Right lung (tissue), 2 donors: ENCODE measurements at regions not wholly inside any gene's neighbourhood (a gene's known extent, or its start where the extent isn't known, plus 50 kb on each side); places are given as distances from the start of the nearest gene placed in this dataset.

ENCODE experiments used
- DNase-seq, 2 donors: peaks; one replicate each; pipeline ENCODE4 v3.0.0-alpha.2; 2013

- DNase-seq: no peak
Observed at GRCh38 chr5:12269164-12269563, 364.9 kb upstream of the CTNND2 start.

DNA sequence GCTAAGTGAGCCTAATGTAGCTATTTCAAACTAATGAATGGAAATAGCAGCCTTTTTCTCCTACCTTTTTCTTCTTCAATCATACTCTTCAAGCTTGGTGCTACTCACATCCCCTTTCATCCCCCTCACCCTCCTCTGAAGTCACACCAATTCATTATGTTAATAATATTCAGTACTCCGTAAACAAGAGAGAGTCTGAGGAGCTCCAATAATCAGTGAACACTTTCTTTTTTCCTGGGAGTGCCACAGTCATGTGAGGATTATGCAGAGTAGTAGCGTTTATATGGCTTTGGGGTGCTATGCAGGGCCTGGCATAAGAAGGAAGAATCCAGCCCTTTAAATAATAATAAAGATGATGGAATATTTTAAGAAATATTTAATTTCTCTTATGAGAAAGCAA lies 354.3 kb upstream of the CTNND2 start:
- DNase-seq: no peak

DNA sequence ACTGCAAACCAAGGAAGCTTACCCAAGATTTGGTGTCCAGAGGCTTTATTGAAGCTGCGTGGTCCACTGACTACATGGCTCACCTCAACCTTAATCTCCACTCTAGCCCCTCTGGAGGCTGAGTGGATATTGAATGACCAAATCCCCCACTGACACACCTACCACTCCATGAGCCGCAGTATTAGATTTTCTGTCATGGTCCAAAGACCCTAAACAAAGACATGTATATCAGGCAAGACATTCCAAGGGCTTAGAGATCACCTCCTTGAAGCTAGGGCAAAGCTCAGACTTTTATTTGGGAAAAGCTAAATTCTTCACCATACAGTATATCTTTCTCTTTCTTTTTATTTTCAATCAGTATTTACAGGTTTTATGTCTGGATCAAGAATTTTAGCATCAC lies 346.2 kb upstream of the CTNND2 start:
- DNase-seq: no peak

GRCh38 chr5:12248831-12249230 lies 344.6 kb upstream of the CTNND2 start:
- DNase-seq: no peak

GRCh38 chr5:12246036-12246435 lies 341.8 kb upstream of the CTNND2 start:
- DNase-seq: no peak

DNA sequence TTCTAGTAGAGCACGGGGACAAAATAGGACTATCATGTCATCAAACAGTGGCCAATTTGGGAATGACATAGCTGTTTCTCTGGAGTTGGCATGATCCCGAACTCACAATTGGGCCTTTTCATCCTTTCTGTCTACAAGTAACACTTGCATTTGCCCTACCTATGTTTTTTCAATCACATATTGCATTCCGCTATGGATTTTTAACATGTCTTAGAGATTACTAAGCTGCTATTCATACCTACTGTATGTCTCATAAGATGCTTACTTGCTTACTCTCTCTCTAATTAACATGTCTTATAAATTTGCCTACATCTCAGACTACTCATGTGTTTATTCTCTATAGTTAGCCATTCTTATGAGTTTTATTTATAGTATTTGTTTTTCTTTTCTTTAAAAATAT lies 341.2 kb upstream of the CTNND2 start:
- no peak for DNase-seq

DNA sequence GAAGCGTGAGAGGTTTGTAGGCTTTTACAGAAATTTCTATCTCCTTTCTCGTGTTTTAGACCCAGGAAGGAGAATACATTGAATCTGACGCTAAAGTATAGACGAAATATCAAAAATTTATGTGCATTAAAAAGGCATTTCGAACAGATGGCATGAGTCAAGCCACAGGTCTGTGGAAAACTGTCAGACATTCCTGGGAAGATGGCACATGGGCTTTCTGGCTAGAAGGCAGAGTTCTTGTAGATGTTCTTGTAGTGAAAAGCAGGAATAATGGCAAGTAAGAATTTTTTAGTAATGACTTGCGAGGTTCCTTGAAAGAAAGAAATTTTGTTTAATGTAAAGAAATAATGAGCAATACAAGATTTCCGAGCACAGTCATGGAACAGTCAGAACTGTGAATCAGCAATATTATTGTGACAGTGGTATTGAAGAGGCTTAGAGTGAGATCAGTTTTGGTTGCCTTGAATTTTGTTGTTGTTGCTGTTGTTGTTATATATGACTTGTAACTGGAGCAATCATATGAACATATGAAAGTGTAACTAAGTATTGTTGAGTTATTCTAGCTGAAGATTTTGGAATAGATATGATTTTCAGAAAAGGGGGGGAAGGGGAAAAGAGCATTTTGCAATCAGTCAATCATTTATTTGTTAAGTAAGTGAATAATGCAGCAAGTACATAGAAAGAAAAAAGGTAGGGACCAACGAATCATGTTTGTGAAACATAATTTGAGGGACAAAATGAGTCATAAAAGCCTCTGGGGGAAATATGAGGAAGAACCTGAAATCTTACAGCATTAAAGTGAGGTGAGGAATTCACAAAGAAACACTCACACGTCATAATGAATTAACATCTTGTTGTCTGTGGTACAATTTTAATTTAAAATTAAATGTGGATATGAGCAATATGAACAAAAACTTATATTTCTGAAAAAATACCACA lies 339.0 kb upstream of the CTNND2 start:
- no peak for DNase-seq

DNA sequence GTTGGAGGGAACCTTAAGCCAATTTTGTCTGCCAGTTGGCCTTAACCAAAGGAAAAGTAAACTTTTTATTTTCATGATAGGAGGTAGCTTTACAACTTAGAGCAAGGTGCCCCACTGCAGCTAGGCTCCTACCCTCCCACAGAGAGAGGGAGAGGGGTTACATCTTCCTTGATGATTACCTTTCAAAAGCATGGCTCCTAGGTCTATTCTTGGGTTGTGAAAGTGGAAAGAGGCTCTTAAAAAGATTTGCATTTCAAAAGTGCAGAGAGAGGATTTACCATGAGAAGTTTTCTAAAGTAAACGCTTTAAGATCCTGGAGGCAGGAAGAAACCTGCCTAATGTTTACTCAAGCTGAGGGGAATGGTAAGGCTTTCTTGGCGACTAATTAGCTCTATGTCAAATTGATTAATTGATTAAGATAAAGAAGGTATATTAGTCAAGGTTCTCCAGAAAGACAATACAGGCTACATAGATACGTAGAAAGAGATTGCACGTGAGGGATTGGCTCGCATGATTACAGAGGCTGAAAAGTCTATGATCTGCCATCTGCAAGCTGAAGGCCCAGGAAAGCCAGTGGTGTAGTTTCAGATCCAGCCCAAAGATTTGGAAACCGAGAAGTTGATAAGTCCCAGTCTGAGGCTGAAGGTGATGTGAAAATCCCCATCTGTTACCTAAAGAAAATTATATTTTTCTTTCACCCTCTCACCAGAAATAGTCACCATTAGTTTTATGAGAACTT lies 333.8 kb upstream of the CTNND2 start:
- no peak for DNase-seq

GRCh38 chr5:12230659-12231058 lies 326.4 kb upstream of the CTNND2 start:
- DNase-seq: no peak

DNA sequence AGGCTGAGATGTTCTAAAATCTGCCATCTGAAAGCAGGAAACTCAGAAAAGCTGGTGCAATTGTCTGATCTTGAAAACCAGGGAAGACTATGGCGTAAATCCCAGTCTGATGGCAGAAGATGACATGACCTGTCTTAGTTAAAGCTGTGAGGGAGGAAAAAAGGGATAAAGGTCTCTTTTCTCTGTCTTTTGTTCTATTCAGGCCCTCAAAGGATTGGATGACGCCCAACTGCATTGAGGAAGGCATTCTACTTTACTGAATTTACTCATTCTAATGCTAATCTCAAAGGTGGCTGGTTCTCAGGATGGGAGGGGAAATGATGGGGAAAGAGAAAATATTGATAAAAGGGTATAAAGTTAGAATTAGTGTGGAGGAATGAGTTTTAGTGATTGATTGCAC lies 312.8 kb upstream of the CTNND2 start:
- no peak for DNase-seq

DNA sequence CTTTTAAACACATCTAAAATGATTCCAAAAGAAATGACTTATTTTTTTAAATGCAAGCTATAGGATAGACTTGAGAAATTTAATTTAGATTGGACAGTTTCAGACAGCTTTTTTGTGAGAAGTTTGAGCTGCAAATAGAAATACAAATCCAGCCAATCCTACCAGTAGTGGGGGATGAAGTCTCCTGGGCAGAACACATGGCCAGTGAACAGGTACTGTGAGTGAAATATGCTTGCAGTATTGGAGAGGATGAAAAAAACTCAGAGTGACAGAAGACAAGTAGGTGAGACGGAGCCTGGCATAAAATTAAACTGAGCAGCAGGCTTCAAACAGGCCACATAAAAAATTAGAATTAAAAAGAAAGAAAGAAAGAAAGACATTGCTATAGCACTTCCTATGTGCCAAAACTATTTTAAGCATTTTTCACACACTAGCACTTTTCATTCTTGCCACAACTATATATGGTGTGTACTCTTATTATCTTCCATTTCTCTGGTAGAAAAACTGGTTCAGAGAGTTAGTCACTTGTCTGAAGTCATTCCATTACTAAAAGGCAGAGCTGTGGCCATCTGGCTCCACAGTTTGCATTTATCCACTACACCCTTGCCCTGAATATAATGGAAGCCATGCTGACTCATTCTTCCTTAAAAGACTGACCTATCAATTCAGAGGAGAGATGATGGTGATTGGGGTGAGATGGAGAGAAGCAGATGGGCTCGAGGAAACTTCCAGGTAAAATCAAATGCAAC lies 310.2 kb upstream of the CTNND2 start:
- DNase-seq: no peak

DNA sequence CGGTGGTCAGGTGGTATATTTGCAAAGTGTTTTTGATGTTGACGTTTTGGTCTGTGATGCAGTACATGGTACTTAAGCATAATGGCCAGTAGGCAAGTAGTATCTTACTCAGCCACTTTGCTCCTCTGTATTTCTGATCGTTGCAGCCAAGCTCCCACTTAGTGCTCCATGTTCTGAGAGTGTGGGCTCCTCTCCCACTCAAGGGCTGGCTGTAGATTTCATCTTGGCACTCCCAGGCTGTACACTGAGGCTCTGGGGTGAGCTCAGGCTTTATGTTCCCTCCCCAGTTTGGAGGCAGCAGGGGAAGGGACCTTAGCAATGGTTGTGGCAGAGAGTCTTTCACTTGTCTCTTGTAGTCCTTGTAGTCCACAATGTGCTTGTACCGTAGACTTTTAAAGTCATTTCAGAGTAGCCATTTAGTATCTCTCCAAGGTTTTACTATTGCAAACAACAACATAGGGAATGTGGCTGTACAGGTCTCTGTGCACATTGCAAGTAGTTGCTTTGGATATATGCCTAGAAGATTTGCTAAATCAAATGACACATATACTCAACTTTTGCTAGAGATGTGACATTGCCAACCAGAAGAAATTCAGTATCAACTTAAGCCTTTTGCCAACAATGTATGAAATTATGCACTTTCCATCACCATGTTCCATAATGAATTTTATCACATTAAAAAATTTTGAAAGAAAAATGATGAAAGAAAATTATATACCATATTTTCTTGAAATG lies 304.3 kb upstream of the CTNND2 start:
- no peak for DNase-seq

DNA sequence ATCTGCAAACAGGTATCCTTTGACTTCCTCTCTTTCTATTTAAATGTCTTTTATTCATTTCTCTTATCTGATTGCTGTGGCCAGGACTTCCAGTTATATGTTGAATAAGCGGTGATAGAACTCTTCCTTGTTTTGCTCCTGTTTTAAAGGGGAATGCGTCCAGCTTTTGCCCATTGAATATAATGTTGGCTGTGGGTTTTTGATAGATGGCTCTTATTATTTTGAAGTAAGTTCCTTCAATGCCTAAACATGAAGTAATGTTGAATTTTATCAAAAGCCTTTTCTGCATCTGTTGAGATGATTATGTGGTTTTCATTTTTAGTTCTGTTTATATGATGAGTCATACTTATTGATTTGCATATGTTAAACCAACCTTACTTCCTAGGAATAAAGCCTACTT lies 300.5 kb upstream of the CTNND2 start:
- DNase-seq: no peak

GRCh38 chr5:12193536-12193935 lies 289.3 kb upstream of the CTNND2 start:
- DNase-seq: no peak

DNA sequence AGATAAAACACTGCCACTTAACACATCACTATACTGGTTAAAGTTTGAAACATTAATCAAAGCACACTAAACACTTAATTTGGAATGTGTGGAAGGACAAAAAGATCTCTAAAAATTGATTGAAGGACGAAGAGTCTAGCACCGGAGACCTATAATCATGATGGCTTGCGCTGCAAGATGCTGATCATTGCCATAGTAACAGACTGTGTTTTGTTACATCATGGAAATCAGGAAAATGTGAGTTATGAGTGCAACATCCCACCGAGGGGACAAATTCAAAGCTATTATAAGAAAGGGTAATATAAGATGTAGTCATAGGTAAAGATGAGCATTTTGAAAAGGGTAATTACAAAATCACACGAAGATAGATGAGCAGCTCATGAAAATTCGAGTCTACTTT lies 278.8 kb upstream of the CTNND2 start:
- DNase-seq: no peak

DNA sequence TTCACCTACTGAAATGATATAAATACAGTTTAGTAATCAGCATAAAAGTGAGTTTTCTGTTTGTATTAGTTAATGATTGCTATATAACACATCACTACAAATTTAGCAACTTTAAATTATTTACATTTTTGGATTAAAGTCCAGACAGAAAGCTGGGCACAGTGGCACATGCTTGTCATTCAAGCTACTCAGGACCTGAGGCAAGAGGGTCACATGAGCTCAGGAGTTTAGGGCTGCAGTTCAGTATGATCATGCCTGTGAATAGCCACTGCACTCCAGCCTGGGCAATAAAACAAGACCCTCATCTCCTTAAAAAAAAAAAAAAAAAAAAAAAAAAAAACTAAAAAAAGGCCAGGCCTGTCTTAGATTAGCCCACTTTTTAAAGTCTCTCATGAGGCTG lies 273.6 kb upstream of the CTNND2 start:
- no peak for DNase-seq

GRCh38 chr5:12177225-12177624 lies 273.0 kb upstream of the CTNND2 start:
- no peak for DNase-seq

GRCh38 chr5:12175914-12176585 lies 271.8 kb upstream of the CTNND2 start:
- DNase-seq: no peak

DNA sequence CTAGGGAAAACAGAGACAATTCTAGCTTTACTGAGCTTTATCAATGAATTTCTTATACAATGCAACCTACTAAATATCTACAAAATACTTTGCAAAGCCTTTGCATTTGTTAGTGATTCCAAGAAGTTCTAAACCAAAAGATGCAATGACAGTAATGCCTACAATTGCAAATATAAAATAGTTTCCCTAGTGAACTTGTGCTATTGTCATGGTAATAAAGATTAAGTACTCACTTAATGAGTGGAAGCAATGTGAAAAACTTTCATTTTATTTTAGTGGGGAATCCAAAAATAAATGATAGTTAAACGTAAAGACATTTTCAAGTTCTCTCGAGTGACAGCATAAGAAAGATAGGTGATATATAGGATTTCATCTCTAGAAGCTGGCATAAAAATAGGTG lies 270.5 kb upstream of the CTNND2 start:
- DNase-seq: no peak

DNA sequence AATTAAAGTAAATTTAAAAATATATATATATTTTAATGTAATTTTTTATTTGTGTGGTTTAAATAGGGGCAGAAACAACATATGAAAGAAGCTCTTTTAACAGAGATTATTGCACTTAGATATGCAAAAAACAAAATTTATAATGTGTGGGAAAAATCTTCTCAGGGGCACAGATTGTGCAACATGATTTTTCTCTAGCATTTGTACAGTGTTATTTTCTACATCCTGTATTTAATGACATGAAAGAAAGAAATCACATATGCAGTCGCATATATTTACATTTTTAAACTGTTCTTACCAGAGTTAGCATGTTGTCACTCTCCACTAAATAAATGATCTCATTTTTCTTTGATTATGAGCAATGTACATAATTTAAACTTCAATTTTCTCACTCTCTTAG lies 265.3 kb upstream of the CTNND2 start:
- no peak for DNase-seq

- DNase-seq: no peak
Observed at GRCh38 chr5:12162863-12163262, 258.6 kb upstream of the CTNND2 start.
